SK-N-MC (cell line): ENCODE measurements at regions not wholly inside any gene's neighbourhood (a gene's known extent, or its start where the extent isn't known, plus 50 kb on each side); places are given as distances from the start of the nearest gene placed in this dataset.

ENCODE experiments used
- DNase-seq: peaks from one replicate; pipeline ENCODE4 v3.0.0-alpha.2; 2011; ENCODE audit warnings: low read depth, low spot score
- H3K27ac ChIP-seq: fragments of 200-600 bp; sonication (generic); 2 replicates; pipeline ENCODE4 v1.5.1; 2016; ENCODE audit warnings: mixed run types
- H3K36me3 ChIP-seq: fragments of 200-600 bp; sonication (generic); 2 replicates; pipeline ENCODE4 v1.6.1; 2017; ENCODE audit warnings: antibody characterized with exemption, low read length, mixed read lengths; ENCODE audit not compliant: insufficient read depth
- H3K4me3 ChIP-seq: fragments of 200-600 bp; sonication (generic); 2 replicates; pipeline ENCODE4 v1.5.1; 2016
- H3K9ac ChIP-seq: fragments of 200-600 bp; sonication (generic); 2 replicates; pipeline ENCODE4 v1.8.0; 2017; ENCODE audit warnings: mixed run types, mixed read lengths; ENCODE audit not compliant: insufficient read length
- H3K9me3 ChIP-seq: fragments of 200-600 bp; sonication (generic); 2 replicates; pipeline ENCODE4 v1.6.1; 2017; ENCODE audit warnings: low read depth, mild to moderate bottlenecking, antibody characterized with exemption, low read length, moderate library complexity, mixed read lengths
- EZH2 ChIP-seq: fragments of 200-600 bp; sonication (generic); IDR thresholded peaks from one replicate; pipeline ENCODE4 v1.6.1; 2017; ENCODE audit warnings: antibody characterized with exemption
- FOXP2 ChIP-seq: optimal IDR thresholded peaks from 2 replicates; pipeline ENCODE3; 2011; ENCODE audit warnings: mild to moderate bottlenecking, moderate library complexity; ENCODE audit not compliant: insufficient read depth; ENCODE audit errors: extremely low read length, control extremely low read depth
- POLR2AphosphoS5 ChIP-seq: IDR thresholded peaks from 2 replicates; pipeline ENCODE4 v1.6.1; 2012; ENCODE audit warnings: mild to moderate bottlenecking, low read depth, low read length, borderline replicate concordance

- no peak for DNase-seq
- no peak for TF ChIP-seq POLR2AphosphoS5
- no peak for TF ChIP-seq FOXP2
- no peak for TF ChIP-seq EZH2
- Histone ChIP-seq H3K9ac (no peak overlapping the region), H3K36me3 (no peaks in the 10 kb centered on the region), H3K4me3 (no peak overlapping the region), H3K9me3 (no peaks in the 10 kb centered on the region), H3K27ac (no peak overlapping the region)
These were observed 166.6 kb downstream of the INHBA start for GRCh38 chr7:41536122-41536872.

- no peak overlapping the region for H3K27ac ChIP-seq
- no peak for DNase-seq
- no peaks in the 10 kb centered on the region for H3K36me3 ChIP-seq
- TF ChIP-seq POLR2AphosphoS5 = no peak
- H3K9me3 ChIP-seq = no peaks in the 10 kb centered on the region
- H3K9ac ChIP-seq = no peak overlapping the region
- H3K4me3 ChIP-seq = no peak overlapping the region
These were observed 173.1 kb downstream of the INHBA start for GRCh38 chr7:41529831-41530230.

- no peak overlapping the region for H3K4me3 ChIP-seq
- no peak overlapping the region for H3K9ac ChIP-seq
- no peaks in the 10 kb centered on the region for H3K36me3 ChIP-seq
- DNase-seq = no peak
- H3K27ac ChIP-seq = no peak overlapping the region
- TF ChIP-seq POLR2AphosphoS5 (no peak), FOXP2 (no peak), EZH2 (no peak)
- no peaks in the 10 kb centered on the region for H3K9me3 ChIP-seq
These were observed 178.0 kb downstream of the INHBA start for GRCh38 chr7:41524876-41525275.

- Histone ChIP-seq H3K4me3 (no peak overlapping the region), H3K27ac (no peak overlapping the region), H3K9me3 (no peaks in the 10 kb centered on the region), H3K9ac (no peak overlapping the region), H3K36me3 (no peaks in the 10 kb centered on the region)
- TF ChIP-seq FOXP2 (no peak), POLR2AphosphoS5 (no peak), EZH2 (no peak)
- DNase-seq = no peak
These were observed 182.4 kb downstream of the INHBA start for GRCh38 chr7:41520445-41520844.

GRCh38 chr7:41517771-41518170, 185.1 kb downstream of the INHBA start:
- H3K9ac ChIP-seq = no peak overlapping the region
- no peak for DNase-seq
- TF ChIP-seq EZH2 (no peak), FOXP2 (no peak), POLR2AphosphoS5 (no peak)
- H3K36me3 ChIP-seq = no peaks in the 10 kb centered on the region
- H3K4me3 ChIP-seq = no peak overlapping the region
- H3K9me3 ChIP-seq = no peaks in the 10 kb centered on the region
- H3K27ac ChIP-seq = no peak overlapping the region

GRCh38 chr7:41508755-41509154, 194.1 kb downstream of the INHBA start:
- Histone ChIP-seq H3K36me3 (no peaks in the 10 kb centered on the region), H3K9ac (no peak overlapping the region), H3K9me3 (no peaks in the 10 kb centered on the region), H3K27ac (no peak overlapping the region), H3K4me3 (no peak overlapping the region)
- no peak for DNase-seq
- TF ChIP-seq FOXP2 = no peak
- TF ChIP-seq EZH2 = no peak
- TF ChIP-seq POLR2AphosphoS5 = no peak

GRCh38 chr7:41507686-41508268, 195.1 kb downstream of the INHBA start:
- DNase-seq = no peak
- H3K9ac ChIP-seq = no peak overlapping the region
- H3K27ac ChIP-seq = no peak overlapping the region
- no peaks in the 10 kb centered on the region for H3K36me3 ChIP-seq
- H3K4me3 ChIP-seq = no peak overlapping the region
- TF ChIP-seq POLR2AphosphoS5 (no peak), FOXP2 (no peak), EZH2 (no peak)
- no peaks in the 10 kb centered on the region for H3K9me3 ChIP-seq

GRCh38 chr7:41504214-41504980, 198.5 kb downstream of the INHBA start:
- Histone ChIP-seq H3K4me3 (no peak overlapping the region), H3K36me3 (no peaks in the 10 kb centered on the region), H3K9me3 (no peaks in the 10 kb centered on the region), H3K27ac (no peak overlapping the region), H3K9ac (no peak overlapping the region)
- DNase-seq = no peak
- TF ChIP-seq FOXP2 (no peak), EZH2 (no peak), POLR2AphosphoS5 (no peak)

GRCh38 chr7:41503438-41503837, 199.5 kb downstream of the INHBA start:
- no peak overlapping the region for H3K27ac ChIP-seq
- H3K36me3 ChIP-seq = no peaks in the 10 kb centered on the region
- no peak for TF ChIP-seq EZH2
- TF ChIP-seq POLR2AphosphoS5 = no peak
- no peak for TF ChIP-seq FOXP2
- no peak overlapping the region for H3K9ac ChIP-seq
- no peak for DNase-seq
- H3K9me3 ChIP-seq = no peaks in the 10 kb centered on the region
- no peak overlapping the region for H3K4me3 ChIP-seq

- TF ChIP-seq EZH2 (no peak), POLR2AphosphoS5 (no peak), FOXP2 (no peak)
- no peak overlapping the region for H3K9ac ChIP-seq
- no peak overlapping the region for H3K27ac ChIP-seq
- H3K4me3 ChIP-seq = no peak overlapping the region
- H3K9me3 ChIP-seq = no peaks in the 10 kb centered on the region
- no peak for DNase-seq
- H3K36me3 ChIP-seq = no peaks in the 10 kb centered on the region
These were observed 201.4 kb downstream of the INHBA start for GRCh38 chr7:41501466-41501865.
